ENCODE measurements at regions not wholly inside any gene's neighbourhood (a gene's known extent, or its start where the extent isn't known, plus 50 kb on each side); places are given as distances from the start of the nearest gene placed in this dataset.
"Not testable (repeated sequence)": the region's sequence is repeated elsewhere in the genome, so short reads cannot be mapped to it uniquely, and the experiment has no call there.

- ATAC-seq (no peak), DNase-seq (no peak)
Measured at GRCh38 chr12:60501124-60501729, 905.4 kb downstream of the SLC16A7 start.

GRCh38 chr12:60522684-60523400 lies 927.0 kb downstream of the SLC16A7 start:
- no peak for DNase-seq
- no peak for ATAC-seq

- ATAC-seq (no peak), DNase-seq (no peak)
Measured at GRCh38 chr12:60529261-60529660, 933.4 kb downstream of the SLC16A7 start.

- DNase-seq = no peak
Measured at GRCh38 chr12:60529723-60530122, 933.9 kb downstream of the SLC16A7 start.

GRCh38 chr12:60535363-60535762 lies 939.5 kb downstream of the SLC16A7 start:
- ATAC-seq (no peak), DNase-seq (no peak)

More at GRCh38 chr12:60529723-60530122, 933.9 kb downstream of the SLC16A7 start:
- ATAC-seq = no peak

GRCh38 chr12:60539592-60539991 lies 943.8 kb downstream of the SLC16A7 start:
- ATAC-seq = no peak
- no peak for DNase-seq

GRCh38 chr12:60568914-60569313 lies 973.1 kb downstream of the SLC16A7 start:
- DNase-seq = no peak
- ATAC-seq = no peak

GRCh38 chr12:60577607-60578006 lies 981.8 kb downstream of the SLC16A7 start:
- ATAC-seq (no peak), DNase-seq (no peak)

GRCh38 chr12:60587664-60588063 lies 991.8 kb downstream of the SLC16A7 start:
- not testable (repeated sequence) for ATAC-seq, DNase-seq

GRCh38 chr12:60594035-60594711 lies 998.3 kb downstream of the SLC16A7 start:
- DNase-seq = no peak
- ATAC-seq = no peak

- DNase-seq (no peak), ATAC-seq (no peak)
Measured at GRCh38 chr12:60602601-60603000, 1006.8 kb downstream of the SLC16A7 start.

- DNase-seq, ATAC-seq: not testable (repeated sequence)
Measured at GRCh38 chr12:60603475-60603874, 1007.6 kb downstream of the SLC16A7 start.

GRCh38 chr12:60616400-60616799 lies 1020.6 kb downstream of the SLC16A7 start:
- DNase-seq = no peak
- no peak for ATAC-seq

- ATAC-seq (no peak), DNase-seq (no peak)
Measured at GRCh38 chr12:60630796-60631195, 1035.0 kb downstream of the SLC16A7 start.

- no peak for ATAC-seq
- no peak for DNase-seq
Measured at GRCh38 chr12:60644076-60644475, 1048.2 kb downstream of the SLC16A7 start.

- ATAC-seq (no peak), DNase-seq (no peak)
Measured at GRCh38 chr12:60666895-60667294, 1071.1 kb downstream of the SLC16A7 start.

- DNase-seq = no peak
- ATAC-seq = no peak
Measured at GRCh38 chr12:60672949-60673348, 1077.1 kb downstream of the SLC16A7 start.

GRCh38 chr12:60684988-60685655 lies 1089.3 kb downstream of the SLC16A7 start:
- ATAC-seq = no peak
- no peak for DNase-seq

GRCh38 chr12:60689137-60689536 lies 1093.3 kb downstream of the SLC16A7 start:
- DNase-seq (no peak), ATAC-seq (no peak)

GRCh38 chr12:60693019-60693626 lies 1097.3 kb downstream of the SLC16A7 start:
- ATAC-seq = no peak
- no peak for DNase-seq

GRCh38 chr12:60704171-60704914 lies 1108.5 kb downstream of the SLC16A7 start:
- no peak for DNase-seq
- no peak for ATAC-seq

- no peak for ATAC-seq
- DNase-seq = no peak
Measured at GRCh38 chr12:60710246-60710645, 1114.4 kb downstream of the SLC16A7 start.

Data from stimulated activated naive CD8-positive, alpha-beta T cell treated with anti-CD3 and anti-CD28 coated beads, Interleukin-15, Interleukin-2, amounts not matched to agents 100 U/mL and 50 U/mL, for 24 hours (primary cell).